ENCODE measurements at regions not wholly inside any gene's neighbourhood (a gene's known extent, or its start where the extent isn't known, plus 50 kb on each side); places are given as distances from the start of the nearest gene placed in this dataset.
"Not testable (repeated sequence)": the region's sequence is repeated elsewhere in the genome, so short reads cannot be mapped to it uniquely, and the experiment has no call there.

DNA sequence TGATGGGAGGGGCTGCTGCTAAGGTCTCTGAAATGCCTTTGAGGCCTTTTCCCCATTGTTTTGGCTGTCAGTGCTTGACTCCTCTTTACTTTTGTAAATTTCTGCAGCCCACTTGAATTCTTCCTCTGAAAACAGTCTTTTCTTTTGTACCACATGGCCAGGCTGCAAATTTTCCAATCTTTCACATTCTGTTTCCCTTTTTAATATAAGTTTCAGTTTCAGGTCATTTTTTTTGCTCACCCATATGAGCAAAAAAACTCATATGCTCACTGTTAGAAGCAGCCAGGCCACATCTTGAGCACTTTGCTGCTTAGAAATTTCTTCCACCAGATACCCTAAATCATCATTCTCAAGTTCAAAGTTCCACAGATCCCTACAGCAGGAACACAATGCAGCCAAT, 234.6 kb upstream of the ADRA1B start:
- no peak for DNase-seq (ENCODE audit: extremely low read depth, low read depth)
- TF ChIP-seq CTCF (IDR thresholded peaks at IDR 0.05; ENCODE audit: low read depth, low read length, missing control alignments), result no peak
- no peak overlapping the region for H3K4me3 ChIP-seq (replicated peaks; ENCODE audit: low read depth, low read length)

- no peak overlapping the region for H3K4me3 ChIP-seq (replicated peaks; ENCODE audit: low read depth, low read length)
- no peak for TF ChIP-seq CTCF (IDR thresholded peaks at IDR 0.05; ENCODE audit: low read depth, low read length, missing control alignments)
- no peak for DNase-seq (ENCODE audit: extremely low read depth, low read depth)
Measured at GRCh38 chr5:159682623-159683022, 233.7 kb upstream of the ADRA1B start.

DNA sequence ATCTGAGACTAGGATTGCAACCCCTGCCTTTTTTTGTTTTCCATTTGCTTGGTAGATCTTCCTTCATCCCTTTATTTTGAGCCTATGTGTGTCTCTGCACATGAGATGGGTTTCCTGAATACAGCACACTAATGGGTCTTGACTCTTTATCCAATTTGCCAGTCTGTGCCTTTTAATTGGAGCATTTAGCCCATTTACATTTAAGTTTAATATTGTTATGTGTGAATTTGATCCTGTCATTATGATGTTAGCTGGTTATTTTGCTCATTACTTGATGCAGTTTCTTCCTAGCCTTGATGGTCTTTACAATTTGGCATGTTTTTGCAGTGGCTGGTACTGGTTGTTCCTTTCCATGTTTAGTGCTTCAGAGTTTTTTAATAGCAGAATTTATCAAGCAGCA, 228.4 kb upstream of the ADRA1B start:
- DNase-seq (ENCODE audit: extremely low read depth, low read depth); H3K4me3 ChIP-seq (replicated peaks; ENCODE audit: low read depth, low read length): not testable (repeated sequence)

- no peak for DNase-seq (ENCODE audit: extremely low read depth, low read depth)
- H3K4me3 ChIP-seq (replicated peaks; ENCODE audit: low read depth, low read length), result no peak overlapping the region
- no peak for TF ChIP-seq CTCF (IDR thresholded peaks at IDR 0.05; ENCODE audit: low read depth, low read length, missing control alignments)
Measured at GRCh38 chr5:159695741-159696294, 220.5 kb upstream of the ADRA1B start.

DNA sequence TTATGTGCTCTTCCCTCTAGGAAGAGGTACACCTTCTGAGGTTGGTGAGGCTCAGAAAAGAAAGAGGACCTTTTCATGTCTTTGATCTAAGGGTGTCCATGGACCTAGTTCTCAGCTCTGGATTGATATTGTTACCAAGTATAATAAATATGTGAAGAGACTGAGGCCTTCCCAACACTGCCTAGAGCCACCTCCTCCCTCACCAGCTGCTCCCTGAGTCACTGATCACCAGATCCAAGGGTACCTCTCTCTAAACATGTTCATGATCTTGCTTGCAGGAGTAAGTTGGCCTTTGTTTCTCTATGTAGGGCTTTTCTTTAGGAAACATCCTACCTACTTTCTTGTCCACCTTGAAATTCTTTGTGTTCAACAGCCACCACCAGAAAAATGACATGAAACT, 218.8 kb upstream of the ADRA1B start:
- no peak for TF ChIP-seq CTCF (IDR thresholded peaks at IDR 0.05; ENCODE audit: low read depth, low read length, missing control alignments)
- DNase-seq (ENCODE audit: extremely low read depth, low read depth), result no peak
- no peak overlapping the region for H3K4me3 ChIP-seq (replicated peaks; ENCODE audit: low read depth, low read length)

- H3K4me3 ChIP-seq (replicated peaks; ENCODE audit: low read depth, low read length), result no peak overlapping the region
- DNase-seq (ENCODE audit: extremely low read depth, low read depth), result no peak
- TF ChIP-seq CTCF (IDR thresholded peaks at IDR 0.05; ENCODE audit: low read depth, low read length, missing control alignments), result no peak
Measured at GRCh38 chr5:159698322-159698721, 218.0 kb upstream of the ADRA1B start.

DNA sequence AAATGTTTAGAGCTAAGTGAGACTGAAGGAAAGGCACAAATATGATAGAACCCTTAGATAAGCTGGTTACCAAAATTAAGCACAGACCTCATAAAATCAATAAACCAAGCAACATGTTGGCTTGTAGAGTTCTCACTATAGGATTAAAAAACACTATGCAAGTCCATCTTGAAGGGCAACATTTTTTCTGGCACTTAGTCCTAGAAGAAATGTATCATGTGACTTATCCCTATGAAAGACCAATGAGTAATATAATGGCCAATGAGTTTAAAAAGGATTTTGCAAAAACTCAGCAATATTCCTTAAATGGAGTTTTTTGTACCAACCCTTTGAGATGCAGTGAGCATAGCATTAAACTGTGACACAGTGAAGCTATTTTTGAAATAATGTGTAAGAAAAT, 216.3 kb upstream of the ADRA1B start:
- H3K4me3 ChIP-seq (replicated peaks; ENCODE audit: low read depth, low read length), result no peak overlapping the region
- no peak for DNase-seq (ENCODE audit: extremely low read depth, low read depth)
- TF ChIP-seq CTCF (IDR thresholded peaks at IDR 0.05; ENCODE audit: low read depth, low read length, missing control alignments), result no peak
